ENCODE measurements at regions not wholly inside any gene's neighbourhood (a gene's known extent, or its start where the extent isn't known, plus 50 kb on each side); places are given as distances from the start of the nearest gene placed in this dataset.
"Not testable (repeated sequence)": the region's sequence is repeated elsewhere in the genome, so short reads cannot be mapped to it uniquely, and the experiment has no call there.

- DNase-seq: no peak
Observed at GRCh38 chr6:978937-979685, 286.2 kb upstream of the EXOC2 start.

DNA sequence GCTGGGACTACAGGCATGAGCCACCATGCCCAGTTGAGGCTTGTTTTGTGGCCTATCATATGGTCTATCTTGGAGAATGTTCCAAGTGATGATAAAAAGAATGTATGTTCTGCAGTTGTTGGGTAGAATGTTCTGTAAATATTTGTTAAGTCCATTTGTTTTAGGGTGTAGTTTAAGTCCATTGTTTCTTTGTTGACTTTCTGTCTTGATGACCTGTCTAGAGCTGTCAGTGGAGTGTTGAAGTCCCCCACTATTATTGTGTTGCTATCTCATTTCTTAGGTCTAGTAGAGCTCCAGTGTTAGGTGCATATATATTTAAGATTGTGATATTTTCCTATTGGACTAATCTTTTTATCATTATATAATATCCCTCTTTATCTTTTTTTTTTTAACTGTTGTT, 284.3 kb upstream of the EXOC2 start:
- DNase-seq: not testable (repeated sequence)

GRCh38 chr6:971981-972640, 279.2 kb upstream of the EXOC2 start:
- DNase-seq: no peak

- DNase-seq: no peak
Observed at GRCh38 chr6:968791-969190, 275.9 kb upstream of the EXOC2 start.

GRCh38 chr6:967701-968100, 274.8 kb upstream of the EXOC2 start:
- DNase-seq: no peak

GRCh38 chr6:965343-965742, 272.4 kb upstream of the EXOC2 start:
- DNase-seq: no peak

DNA sequence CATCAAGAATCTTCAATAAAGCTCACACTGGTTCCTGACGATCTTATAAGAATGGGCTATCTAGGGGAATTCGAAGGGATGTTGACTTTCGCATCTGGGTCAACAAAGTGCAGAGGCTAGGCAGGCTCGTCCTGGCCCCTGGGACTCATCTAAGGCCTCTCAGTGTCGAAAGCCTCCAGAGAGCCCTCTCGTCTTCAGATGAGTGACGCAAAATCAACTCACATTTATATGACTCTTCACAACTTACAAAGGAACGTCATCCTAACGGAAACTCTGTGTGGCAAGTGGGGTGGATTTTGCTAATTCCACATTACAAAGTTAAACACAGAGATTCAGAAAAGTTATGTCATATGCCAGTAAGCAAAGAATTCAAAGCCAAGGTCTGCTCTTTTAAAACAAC, 270.5 kb upstream of the EXOC2 start:
- DNase-seq: no peak

GRCh38 chr6:961407-961960, 268.5 kb upstream of the EXOC2 start:
- no peak for DNase-seq

GRCh38 chr6:960356-960755, 267.4 kb upstream of the EXOC2 start:
- no peak for DNase-seq

DNA sequence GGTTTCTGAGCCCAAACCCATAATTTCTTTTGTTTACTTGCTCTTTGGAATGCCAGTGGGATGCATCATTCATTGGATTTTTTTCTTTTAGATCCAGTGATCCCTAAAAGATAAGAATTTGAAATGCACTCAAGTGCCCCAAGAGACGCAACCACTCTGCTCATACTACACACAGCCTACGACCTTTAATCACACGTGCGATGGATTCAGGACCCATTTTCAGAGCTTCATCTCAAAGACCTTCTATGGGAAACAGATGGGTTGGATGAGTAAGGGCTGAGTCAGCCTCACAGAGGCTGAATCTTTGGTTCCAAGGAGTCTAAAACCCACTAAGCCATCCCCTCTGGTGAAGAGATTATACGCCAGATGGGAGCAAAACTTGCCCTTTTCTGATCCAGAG, 265.5 kb upstream of the EXOC2 start:
- DNase-seq: no peak

GRCh38 chr6:951399-952181, 258.7 kb upstream of the EXOC2 start:
- no peak for DNase-seq

- no peak for DNase-seq
Observed at GRCh38 chr6:947235-947934, 254.4 kb upstream of the EXOC2 start.

GRCh38 chr6:946546-946945, 253.6 kb upstream of the EXOC2 start:
- no peak for DNase-seq

GRCh38 chr6:939526-940252, 246.8 kb upstream of the EXOC2 start:
- no peak for DNase-seq

GRCh38 chr6:938916-939315, 246.0 kb upstream of the EXOC2 start:
- DNase-seq: no peak

- no peak for DNase-seq
Observed at GRCh38 chr6:938271-938905, 245.4 kb upstream of the EXOC2 start.

- DNase-seq: no peak
Observed at GRCh38 chr6:935582-935981, 242.6 kb upstream of the EXOC2 start.

DNA sequence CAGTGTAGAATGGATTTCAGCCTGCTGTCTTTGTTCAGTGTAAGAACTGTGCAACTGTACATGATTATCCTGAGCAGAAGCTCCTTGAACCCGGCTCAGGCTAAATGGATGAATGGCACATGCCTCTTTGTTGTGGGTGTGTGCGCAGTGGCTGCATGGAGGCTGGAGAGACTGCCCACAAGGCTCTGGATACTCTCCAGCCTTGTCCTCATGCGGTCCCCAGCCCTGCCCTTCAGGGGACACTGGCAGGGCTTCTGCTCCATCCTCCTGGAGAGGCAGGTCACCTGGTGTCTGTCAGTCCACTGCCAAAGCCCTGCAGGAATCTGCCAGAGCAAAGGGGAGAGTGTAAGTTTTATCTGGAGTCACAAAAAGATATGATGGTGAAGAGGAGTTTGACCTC, 241.7 kb upstream of the EXOC2 start:
- no peak for DNase-seq

- DNase-seq: not testable (repeated sequence)
Observed at GRCh38 chr6:931919-932318, 239.0 kb upstream of the EXOC2 start.

DNA sequence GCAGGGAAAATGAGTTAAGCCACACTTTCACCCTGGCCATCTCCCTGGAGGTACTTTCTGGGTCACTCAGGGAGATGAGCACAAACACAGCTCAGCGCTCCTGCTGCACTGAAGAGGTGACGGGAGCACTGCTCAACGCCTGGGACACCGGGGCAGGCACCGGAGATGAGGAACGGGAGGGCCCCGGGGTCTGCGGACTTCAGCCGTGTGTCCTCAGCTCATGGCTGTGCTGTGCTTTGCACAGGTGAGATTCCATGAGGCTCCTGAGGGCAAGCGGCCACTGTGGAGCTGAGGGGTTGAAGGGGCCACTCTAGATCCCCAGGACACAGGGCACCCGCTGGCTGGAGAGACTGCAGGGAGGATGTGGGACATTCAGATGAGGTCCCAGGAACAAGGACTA, 234.2 kb upstream of the EXOC2 start:
- DNase-seq: no peak

DNA sequence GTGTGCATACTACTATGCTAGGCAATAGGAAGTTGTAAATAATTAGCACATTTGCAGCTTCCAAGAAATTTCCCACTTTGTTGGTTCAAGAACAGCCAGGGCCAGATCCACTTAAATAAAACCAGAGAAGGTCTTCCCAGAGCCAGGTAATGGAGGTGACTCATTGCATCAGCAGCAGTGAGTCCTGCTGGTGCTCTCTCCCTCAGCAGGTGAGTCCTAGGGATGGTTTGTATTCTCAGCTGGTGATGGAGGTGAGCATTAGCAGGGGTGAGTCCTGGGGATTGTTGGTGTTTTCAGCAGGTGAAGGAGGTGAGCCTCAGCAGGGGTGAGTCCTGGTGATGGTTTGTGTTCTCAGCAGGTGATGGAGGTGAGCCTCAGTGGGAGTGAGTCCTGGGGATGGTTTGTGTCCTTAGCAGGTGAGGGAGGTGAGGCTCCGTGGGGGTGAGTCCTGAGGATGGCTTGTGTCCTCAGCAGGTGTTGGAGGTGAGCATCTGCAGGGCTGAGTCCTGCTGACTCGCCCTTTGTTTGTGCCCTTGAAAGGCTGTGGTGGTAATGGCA, 232.8 kb upstream of the EXOC2 start:
- DNase-seq: no peak

All from activated CD4-positive, alpha-beta T cell treated with anti-CD3 and anti-CD28 coated beads, Interleukin-2, amount 50 U/mL, for 16 hours (primary cell).